H4 (cell line): ENCODE measurements at regions not wholly inside any gene's neighbourhood (a gene's known extent, or its start where the extent isn't known, plus 50 kb on each side); places are given as distances from the start of the nearest gene placed in this dataset.
"Not testable (repeated sequence)": the region's sequence is repeated elsewhere in the genome, so short reads cannot be mapped to it uniquely, and the experiment has no call there.

Experiments
- DNase-seq: peaks from one replicate; pipeline ENCODE4 v3.0.0-alpha.2; 2015; ENCODE audit warnings: low spot score

DNA sequence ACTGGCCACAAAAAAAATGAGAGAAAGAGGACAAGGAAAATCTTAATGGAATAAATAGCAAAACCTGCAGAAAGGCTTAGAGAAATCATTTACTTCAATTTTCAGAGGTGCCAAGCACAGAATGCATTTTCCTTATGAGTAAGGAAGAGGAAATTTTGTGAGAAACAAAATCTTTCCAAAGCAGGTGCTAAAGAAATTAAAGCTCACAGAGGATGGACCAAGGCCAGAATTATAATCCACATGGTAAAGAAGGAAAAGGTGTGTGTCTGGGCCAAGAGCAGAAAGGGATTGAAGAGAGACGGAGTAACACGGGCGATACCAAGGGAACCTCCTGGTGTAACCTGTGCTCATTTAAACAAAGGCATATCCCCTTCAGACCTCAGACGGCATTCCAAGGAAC lies 340.0 kb upstream of the NFIA start:
- DNase-seq, result no peak

DNA sequence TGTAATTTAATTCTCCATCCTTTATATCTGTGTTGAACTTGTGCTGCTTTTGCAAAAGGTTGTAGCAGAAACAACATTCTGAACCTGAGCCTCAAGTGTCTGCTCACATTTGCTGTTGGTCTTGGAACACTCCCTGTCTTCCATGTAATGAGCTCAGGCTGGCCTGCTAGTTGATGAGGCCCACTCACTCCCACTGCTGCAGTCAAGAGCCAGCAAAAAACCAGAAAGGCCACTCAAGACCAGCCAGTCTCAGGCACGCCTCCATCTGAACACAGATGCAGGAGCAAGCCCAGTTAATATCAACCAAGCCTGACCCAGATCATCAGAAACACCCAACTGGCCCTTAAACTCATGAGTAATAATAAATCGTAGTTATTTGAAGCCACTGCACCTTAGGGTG lies 342.2 kb upstream of the NFIA start:
- DNase-seq, result no peak

DNA sequence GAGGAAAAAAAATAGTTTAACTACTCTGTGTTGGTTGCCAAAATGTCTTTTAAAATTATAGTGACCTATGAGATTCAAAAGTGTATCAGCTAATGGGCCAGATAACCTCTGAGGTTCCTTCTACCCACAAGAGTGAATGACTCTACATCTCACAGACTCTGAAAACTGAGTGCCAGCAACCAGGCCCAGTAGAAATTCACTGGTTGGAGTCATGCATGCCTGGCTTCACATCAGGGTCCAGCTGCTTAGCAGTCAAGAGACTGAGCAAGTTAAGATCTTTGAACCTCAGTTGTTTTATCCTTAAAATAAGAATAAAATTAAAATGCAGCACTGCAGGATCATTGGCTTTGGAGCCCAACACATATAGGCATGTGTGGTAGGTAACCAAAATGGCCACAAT lies 342.6 kb upstream of the NFIA start:
- DNase-seq, result no peak

DNA sequence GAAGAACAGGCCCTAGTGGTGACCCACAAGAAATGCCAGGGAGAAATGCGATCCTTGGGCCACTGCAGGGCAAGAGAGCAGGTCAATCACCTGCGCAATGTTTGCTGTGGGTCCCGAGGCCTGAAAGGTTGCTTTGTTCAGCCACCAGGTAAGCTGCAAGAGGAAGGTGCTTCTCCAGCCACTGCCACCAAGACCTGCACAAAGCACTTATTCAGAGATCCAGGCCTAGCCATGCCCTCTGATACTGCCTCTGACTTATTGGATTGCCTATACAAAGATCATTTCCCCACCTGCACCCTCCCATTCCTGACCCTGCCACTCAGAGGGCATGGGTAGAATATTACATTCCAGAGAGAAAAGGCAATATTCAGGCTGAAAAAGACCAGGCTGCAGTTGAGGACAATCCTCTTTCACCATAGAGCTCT lies 349.4 kb upstream of the NFIA start:
- no peak for DNase-seq

GRCh38 chr1:60731321-60731720 lies 351.0 kb upstream of the NFIA start:
- DNase-seq, result no peak

DNA sequence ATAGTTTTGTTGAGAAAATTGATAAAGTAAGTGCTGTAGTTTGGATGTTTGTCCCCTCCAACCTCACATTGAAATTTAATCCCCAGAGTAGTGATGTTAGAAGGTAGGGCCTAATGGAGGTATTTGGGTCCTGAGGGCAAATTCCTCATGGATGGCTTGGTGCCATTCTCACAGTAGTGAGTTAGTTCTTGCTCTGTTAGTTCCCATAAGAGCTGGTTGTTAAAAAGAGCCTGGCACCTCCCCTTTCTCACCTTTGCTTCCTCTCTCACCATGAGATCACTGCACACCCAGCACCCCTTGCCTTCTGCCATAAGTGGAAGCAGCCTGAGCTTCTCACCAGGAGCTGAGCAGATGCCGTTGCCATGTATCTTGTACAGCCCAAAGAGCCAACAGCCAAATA lies 354.8 kb upstream of the NFIA start:
- DNase-seq, result no peak

- no peak for DNase-seq
Observed at GRCh38 chr1:60716472-60716871, 365.9 kb upstream of the NFIA start.

DNA sequence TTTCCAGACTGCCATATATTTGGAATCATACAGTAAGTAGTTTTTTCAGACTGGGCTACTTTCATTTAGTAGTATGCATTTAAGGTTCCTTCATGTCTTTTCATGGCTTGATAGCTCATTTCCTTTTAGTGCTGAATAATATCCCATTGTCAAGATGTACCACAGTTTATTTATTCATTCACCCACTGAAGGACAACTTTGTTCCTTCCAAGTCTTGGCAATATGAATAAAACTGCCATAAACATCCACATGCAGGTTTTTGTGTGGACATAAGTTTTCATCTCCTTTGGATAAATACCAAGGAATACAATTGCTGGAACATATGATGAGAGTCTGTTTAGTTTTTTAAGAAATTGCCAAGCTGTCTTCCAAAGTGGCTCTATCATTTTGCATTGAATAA lies 366.4 kb upstream of the NFIA start:
- no peak for DNase-seq

- DNase-seq, result no peak
Observed at GRCh38 chr1:60709426-60709825, 372.9 kb upstream of the NFIA start.

DNA sequence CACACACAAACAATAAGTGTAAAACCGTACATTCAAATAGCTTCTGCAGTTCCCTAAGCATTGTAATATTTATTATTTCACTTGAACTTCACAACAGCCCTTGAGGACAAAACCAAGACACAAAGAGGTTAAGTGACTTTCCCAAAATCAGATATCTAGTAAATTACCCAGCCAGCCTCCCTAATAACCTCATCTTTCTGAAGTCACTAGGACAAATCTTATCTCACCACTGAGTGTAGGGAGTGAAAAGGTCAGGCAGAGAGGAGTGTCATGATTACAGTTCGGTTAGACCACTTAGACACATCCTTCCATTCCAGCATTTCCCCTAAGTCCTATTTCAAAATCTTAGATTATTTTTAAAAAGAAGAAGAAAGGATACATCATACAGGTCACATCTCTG lies 377.3 kb upstream of the NFIA start:
- no peak for DNase-seq

GRCh38 chr1:60703155-60703554 lies 379.2 kb upstream of the NFIA start:
- DNase-seq, result no peak

GRCh38 chr1:60699325-60699724 lies 383.0 kb upstream of the NFIA start:
- no peak for DNase-seq

GRCh38 chr1:60697204-60697994 lies 385.0 kb upstream of the NFIA start:
- DNase-seq, result no peak

- no peak for DNase-seq
Observed at GRCh38 chr1:60696512-60696911, 385.8 kb upstream of the NFIA start.

GRCh38 chr1:60695716-60696171 lies 386.6 kb upstream of the NFIA start:
- DNase-seq, result no peak

DNA sequence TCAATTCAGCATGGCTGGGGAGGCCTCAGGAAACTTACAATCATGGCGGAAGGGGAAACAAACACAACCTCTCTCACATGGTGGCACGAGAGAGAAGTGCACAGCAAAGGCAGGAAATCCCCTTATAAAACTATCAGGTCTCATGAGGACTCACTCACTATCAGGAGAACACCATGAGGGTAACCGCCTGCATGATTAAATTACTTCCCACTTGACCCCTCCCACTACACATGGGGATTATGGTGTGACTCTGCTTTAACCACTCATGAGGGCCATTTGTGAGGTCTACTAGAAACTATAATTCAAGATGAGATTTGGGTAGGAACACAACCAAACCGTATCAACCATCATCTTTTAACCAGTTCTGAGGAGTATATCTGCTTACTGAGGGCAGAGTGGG lies 387.4 kb upstream of the NFIA start:
- no peak for DNase-seq

- DNase-seq, result no peak
Observed at GRCh38 chr1:60692031-60692430, 390.3 kb upstream of the NFIA start.

GRCh38 chr1:60688221-60688620 lies 394.1 kb upstream of the NFIA start:
- not testable (repeated sequence) for DNase-seq

DNA sequence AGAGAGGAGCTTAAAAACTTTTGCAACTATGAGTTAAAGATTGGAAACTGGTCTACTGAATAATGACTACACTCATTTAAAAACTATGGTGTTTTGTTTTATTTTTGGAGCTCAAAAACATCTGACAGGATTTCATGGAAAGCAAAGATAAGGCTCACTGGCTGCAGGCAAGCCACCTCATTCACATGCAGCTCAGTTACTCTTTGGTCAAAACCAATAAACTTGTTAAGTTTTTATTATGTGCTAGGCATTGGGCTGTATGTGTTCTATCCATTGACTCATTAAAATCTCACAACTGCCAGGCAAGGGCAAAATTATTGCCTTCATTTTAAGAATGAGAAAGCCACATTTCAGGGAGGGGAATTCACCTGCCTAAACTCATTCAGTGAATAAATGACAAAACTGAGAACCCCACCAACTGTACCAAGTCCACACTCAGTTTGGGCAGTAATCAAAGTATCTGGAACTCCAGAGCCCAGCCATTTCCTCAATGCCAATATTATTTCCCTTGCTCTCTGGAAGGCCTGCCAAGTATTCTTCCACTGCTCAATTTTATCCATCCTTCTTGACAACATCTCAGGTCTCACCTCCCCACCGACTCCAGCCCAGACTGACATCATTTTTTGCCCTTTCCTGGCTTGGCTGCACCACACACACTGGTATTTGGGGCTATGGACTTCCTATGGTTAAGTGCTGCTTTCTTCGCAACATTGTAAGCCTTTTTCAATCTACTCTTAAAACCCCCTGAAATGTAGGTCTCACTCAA lies 401.1 kb upstream of the NFIA start:
- no peak for DNase-seq

DNA sequence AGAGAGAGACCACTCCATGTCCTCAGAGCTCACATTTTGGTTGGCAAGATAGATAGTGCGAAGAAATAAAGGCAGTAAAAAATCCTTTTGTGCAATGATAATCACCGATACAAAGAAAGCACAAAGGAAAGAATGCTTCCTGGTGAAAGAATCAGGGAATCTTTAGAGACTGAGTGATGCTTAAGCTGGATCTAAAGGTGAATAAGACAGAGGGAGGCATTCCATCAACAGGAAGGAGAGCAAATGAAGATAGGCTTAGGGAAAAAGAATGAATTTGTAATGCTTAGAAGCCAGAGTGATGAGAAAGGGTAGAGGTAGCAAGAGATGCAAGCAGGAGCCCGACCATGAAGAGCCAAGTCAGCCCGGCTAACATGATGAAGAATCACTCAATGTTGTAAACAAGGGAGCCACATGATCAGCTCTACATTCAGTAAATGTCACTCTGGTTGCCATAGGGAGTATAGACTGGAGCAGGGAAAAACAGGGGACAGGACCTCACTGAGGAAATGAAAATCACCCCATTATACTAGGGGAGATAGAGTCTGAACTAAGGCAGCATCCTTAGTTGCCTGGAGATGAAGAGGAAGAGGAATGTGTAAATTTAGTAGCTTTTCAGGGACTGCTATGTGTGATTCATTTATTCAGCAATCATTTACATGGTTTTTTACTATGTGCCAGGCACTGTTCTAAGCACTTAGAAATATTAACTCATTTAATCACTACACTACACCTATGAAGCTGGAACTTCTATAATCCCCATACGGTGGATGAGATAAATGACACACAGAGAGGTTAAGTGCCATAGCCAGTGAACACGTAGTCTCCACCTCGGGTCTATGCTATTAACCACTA lies 402.6 kb upstream of the NFIA start:
- DNase-seq, result no peak

GRCh38 chr1:60678802-60679201 lies 403.6 kb upstream of the NFIA start:
- no peak for DNase-seq

- DNase-seq, result no peak
Observed at GRCh38 chr1:60678391-60678790, 404.0 kb upstream of the NFIA start.
